ENCODE measurements at regions not wholly inside any gene's neighbourhood (a gene's known extent, or its start where the extent isn't known, plus 50 kb on each side); places are given as distances from the start of the nearest gene placed in this dataset.

GRCh38 chr3:56874269-56874668 lies 72.5 kb upstream of the ARHGEF3 start:
- no peak for TF ChIP-seq CTCF (IDR thresholded peaks at IDR 0.05; ENCODE audit: low read length)
- no peak for TF ChIP-seq EZH2 (IDR thresholded peaks at IDR 0.05; ENCODE audit: borderline replicate concordance, low read length)
